ENCODE measurements at regions not wholly inside any gene's neighbourhood (a gene's known extent, or its start where the extent isn't known, plus 50 kb on each side); places are given as distances from the start of the nearest gene placed in this dataset.

GRCh38 chr16:86680661-86681030 is 102.3 kb downstream of the FOXL1 start:
- DNase-seq (no peak), ATAC-seq (replicated peaks in 1 of 4) (no peak)
- Mint-ChIP-seq H3K9me3 (peaks cover 0 to 6% (median 0%) of the 10 kb centered on the region in 3 donors), H3K4me1 (no peaks in the 10 kb centered on the region), H3K36me3 (no peaks in the 10 kb centered on the region), H3K4me3 (no peak overlapping the region), H3K27me3 (peaks cover 21 to 22% of the 10 kb centered on the region in 2 donors), H3K27ac (no peak overlapping the region)
- WGBS (ENCODE audit: insufficient coverage): 74% methylated on average over 6 of the region's 8 CpGs
- Histone ChIP-seq H3K36me3 (ENCODE audit: control insufficient read depth in 2 of 2, extremely low read depth in 1 of 2, insufficient read depth in 1 of 2, low read length in 1 of 2) (no peaks in the 10 kb centered on the region), H3K4me3 (ENCODE audit: control insufficient read depth in 1 of 2, extremely low read depth in 1 of 2, low read length in 1 of 2) (no peak overlapping the region), H3K9me3 (no peaks in the 10 kb centered on the region), H3K4me1 (ENCODE audit: control insufficient read depth in 1 of 2, extremely low read depth in 1 of 2, insufficient read depth in 2 of 2, low read length in 2 of 2) (no peaks in the 10 kb centered on the region), H3K27me3 (replicated peaks in 1 of 2; ENCODE audit: control insufficient read depth in 2 of 2, extremely low read depth in 1 of 2, insufficient read depth in 2 of 2, low read length in 1 of 2) (peaks cover 0 to 38% of the 10 kb centered on the region in 2 experiments), H3K27ac (ENCODE audit: low read length) (no peak overlapping the region)
- ChIA-PET POLR2A (no interaction called here), CTCF (interaction anchor here in 1 of 2 donors (0.6 kb wide), 1 partner anchor 556 kb away, joined by 4 read pairs; no protein-coding TSS in a partner anchor)

- DNase-seq: no peak
- H3K4me3 ChIP-seq (ENCODE audit: control insufficient read depth in 1 of 2, extremely low read depth in 1 of 2, low read length in 1 of 2): no peak overlapping the region
- no peak for ATAC-seq (replicated peaks in 1 of 4)
- CTCF ChIA-PET: interaction anchor here in 1 of 2 donors (0.6 kb wide), 1 partner anchor 555 kb away, joined by 4 read pairs; no protein-coding TSS in a partner anchor
- Mint-ChIP-seq H3K27me3 (peaks cover 19 to 22% of the 10 kb centered on the region in 2 donors), H3K36me3 (no peaks in the 10 kb centered on the region), H3K9me3 (peaks cover 0 to 6% (median 0%) of the 10 kb centered on the region in 3 donors), H3K4me1 (no peaks in the 10 kb centered on the region), H3K4me3 (no peak overlapping the region), H3K27ac (no peak overlapping the region)
- H3K27me3 ChIP-seq (replicated peaks in 1 of 2; ENCODE audit: control insufficient read depth in 2 of 2, extremely low read depth in 1 of 2, insufficient read depth in 2 of 2, low read length in 1 of 2): peaks cover 0 to 38% of the 10 kb centered on the region in 2 experiments
- POLR2A ChIA-PET: no interaction called here
- H3K9me3 ChIP-seq: no peaks in the 10 kb centered on the region
- 84% methylated on average over 25 of the region's 37 CpGs for WGBS (ENCODE audit: insufficient coverage)
- no peaks in the 10 kb centered on the region for H3K4me1 ChIP-seq (ENCODE audit: control insufficient read depth in 1 of 2, extremely low read depth in 1 of 2, insufficient read depth in 2 of 2, low read length in 2 of 2)
- no peak overlapping the region for H3K27ac ChIP-seq (ENCODE audit: low read length)
- H3K36me3 ChIP-seq (ENCODE audit: control insufficient read depth in 2 of 2, extremely low read depth in 1 of 2, insufficient read depth in 1 of 2, low read length in 1 of 2): no peaks in the 10 kb centered on the region
Observed at GRCh38 chr16:86681031-86681756, 102.8 kb downstream of the FOXL1 start.

GRCh38 chr16:86681757-86682106 is 103.4 kb downstream of the FOXL1 start:
- Mint-ChIP-seq H3K9me3 (peaks cover 0 to 6% (median 0%) of the 10 kb centered on the region in 3 donors), H3K4me3 (no peak overlapping the region), H3K36me3 (no peaks in the 10 kb centered on the region), H3K27ac (no peak overlapping the region), H3K4me1 (no peaks in the 10 kb centered on the region), H3K27me3 (peaks cover 17 to 22% of the 10 kb centered on the region in 2 donors)
- CTCF ChIA-PET: no interaction called here
- Histone ChIP-seq H3K4me3 (ENCODE audit: control insufficient read depth in 1 of 2, extremely low read depth in 1 of 2, low read length in 1 of 2) (no peak overlapping the region), H3K36me3 (ENCODE audit: control insufficient read depth in 2 of 2, extremely low read depth in 1 of 2, insufficient read depth in 1 of 2, low read length in 1 of 2) (no peaks in the 10 kb centered on the region), H3K27me3 (replicated peaks in 1 of 2; ENCODE audit: control insufficient read depth in 2 of 2, extremely low read depth in 1 of 2, insufficient read depth in 2 of 2, low read length in 1 of 2) (peaks cover 0 to 34% of the 10 kb centered on the region in 2 experiments), H3K4me1 (ENCODE audit: control insufficient read depth in 1 of 2, extremely low read depth in 1 of 2, insufficient read depth in 2 of 2, low read length in 2 of 2) (no peaks in the 10 kb centered on the region), H3K9me3 (no peaks in the 10 kb centered on the region), H3K27ac (ENCODE audit: low read length) (no peak overlapping the region)
- POLR2A ChIA-PET: no interaction called here
- WGBS (ENCODE audit: insufficient coverage): 92% methylated on average over 9 of the region's 15 CpGs
- ATAC-seq (replicated peaks in 1 of 4) (no peak), DNase-seq (no peak)

GRCh38 chr16:86682219-86682904 is 104.0 kb downstream of the FOXL1 start:
- ATAC-seq (replicated peaks in 1 of 4) (no peak), DNase-seq (no peak)
- H3K4me3 Mint-ChIP-seq: no peak overlapping the region
- no peak overlapping the region for H3K27ac ChIP-seq (ENCODE audit: low read length)
- no peak overlapping the region for H3K27ac Mint-ChIP-seq
- H3K4me1 Mint-ChIP-seq: no peaks in the 10 kb centered on the region
- CTCF ChIA-PET: no interaction called here
- peaks cover 0 to 6% (median 0%) of the 10 kb centered on the region in 3 donors for H3K9me3 Mint-ChIP-seq
- H3K4me3 ChIP-seq (ENCODE audit: control insufficient read depth in 1 of 2, extremely low read depth in 1 of 2, low read length in 1 of 2): no peak overlapping the region
- H3K27me3 ChIP-seq (replicated peaks in 1 of 2; ENCODE audit: control insufficient read depth in 2 of 2, extremely low read depth in 1 of 2, insufficient read depth in 2 of 2, low read length in 1 of 2): peaks cover 0 to 34% of the 10 kb centered on the region in 2 experiments
- POLR2A ChIA-PET: no interaction called here
- WGBS (ENCODE audit: insufficient coverage): 84% methylated on average over 11 of the region's 14 CpGs
- H3K36me3 ChIP-seq (ENCODE audit: control insufficient read depth in 2 of 2, extremely low read depth in 1 of 2, insufficient read depth in 1 of 2, low read length in 1 of 2): no peaks in the 10 kb centered on the region
- no peaks in the 10 kb centered on the region for H3K9me3 ChIP-seq
- peaks cover 21 to 22% of the 10 kb centered on the region in 2 donors for H3K27me3 Mint-ChIP-seq
- no peaks in the 10 kb centered on the region for H3K36me3 Mint-ChIP-seq
- no peaks in the 10 kb centered on the region for H3K4me1 ChIP-seq (ENCODE audit: control insufficient read depth in 1 of 2, extremely low read depth in 1 of 2, insufficient read depth in 2 of 2, low read length in 2 of 2)

- DNase-seq: no peak
- no peak overlapping the region for H3K27ac ChIP-seq (ENCODE audit: low read length)
- no peaks in the 10 kb centered on the region for H3K4me1 Mint-ChIP-seq
- H3K36me3 ChIP-seq (ENCODE audit: control insufficient read depth in 2 of 2, extremely low read depth in 1 of 2, insufficient read depth in 1 of 2, low read length in 1 of 2): no peaks in the 10 kb centered on the region
- H3K27me3 ChIP-seq (replicated peaks in 1 of 2; ENCODE audit: control insufficient read depth in 2 of 2, extremely low read depth in 1 of 2, insufficient read depth in 2 of 2, low read length in 1 of 2): peaks cover 0 to 31% of the 10 kb centered on the region in 2 experiments
- no peaks in the 10 kb centered on the region for H3K9me3 ChIP-seq
- H3K9me3 Mint-ChIP-seq: peaks cover 0 to 6% (median 0%) of the 10 kb centered on the region in 3 donors
- ChIA-PET CTCF (no interaction called here), POLR2A (no interaction called here)
- WGBS (ENCODE audit: insufficient coverage): 70% methylated on average over 8 of the region's 8 CpGs
- H3K4me3 ChIP-seq (ENCODE audit: control insufficient read depth in 1 of 2, extremely low read depth in 1 of 2, low read length in 1 of 2): no peak overlapping the region
- ATAC-seq (replicated peaks in 1 of 4): no peak
- H3K4me3 Mint-ChIP-seq: no peak overlapping the region
- peaks cover 21 to 24% of the 10 kb centered on the region in 2 donors for H3K27me3 Mint-ChIP-seq
- H3K4me1 ChIP-seq (ENCODE audit: control insufficient read depth in 1 of 2, extremely low read depth in 1 of 2, insufficient read depth in 2 of 2, low read length in 2 of 2): no peaks in the 10 kb centered on the region
- no peaks in the 10 kb centered on the region for H3K36me3 Mint-ChIP-seq
- H3K27ac Mint-ChIP-seq: no peak overlapping the region
Observed at GRCh38 chr16:86683441-86684194, 105.3 kb downstream of the FOXL1 start.

GRCh38 chr16:86685076-86685475 is 106.7 kb downstream of the FOXL1 start:
- Mint-ChIP-seq H3K36me3 (no peaks in the 10 kb centered on the region), H3K4me3 (no peak overlapping the region), H3K27ac (no peak overlapping the region), H3K9me3 (no peaks in the 10 kb centered on the region), H3K27me3 (peaks cover 17 to 24% of the 10 kb centered on the region in 2 donors), H3K4me1 (no peaks in the 10 kb centered on the region)
- CTCF ChIA-PET: no interaction called here
- no peak for DNase-seq
- Histone ChIP-seq H3K9me3 (no peaks in the 10 kb centered on the region), H3K36me3 (ENCODE audit: control insufficient read depth in 2 of 2, extremely low read depth in 1 of 2, insufficient read depth in 1 of 2, low read length in 1 of 2) (no peaks in the 10 kb centered on the region), H3K27me3 (replicated peaks in 1 of 2; ENCODE audit: control insufficient read depth in 2 of 2, extremely low read depth in 1 of 2, insufficient read depth in 2 of 2, low read length in 1 of 2) (peaks cover 0 to 28% of the 10 kb centered on the region in 2 experiments), H3K27ac (ENCODE audit: low read length) (no peak overlapping the region), H3K4me3 (ENCODE audit: control insufficient read depth in 1 of 2, extremely low read depth in 1 of 2, low read length in 1 of 2) (no peak overlapping the region), H3K4me1 (ENCODE audit: control insufficient read depth in 1 of 2, extremely low read depth in 1 of 2, insufficient read depth in 2 of 2, low read length in 2 of 2) (no peaks in the 10 kb centered on the region)
- 100% methylated on average over 1 of the region's 2 CpGs for WGBS (ENCODE audit: insufficient coverage)
- no peak for ATAC-seq (replicated peaks in 1 of 4)
- POLR2A ChIA-PET: no interaction called here

Data from T-cell (primary cell).